ENCODE measurements at regions not wholly inside any gene's neighbourhood (a gene's known extent, or its start where the extent isn't known, plus 50 kb on each side); places are given as distances from the start of the nearest gene placed in this dataset.

DNA sequence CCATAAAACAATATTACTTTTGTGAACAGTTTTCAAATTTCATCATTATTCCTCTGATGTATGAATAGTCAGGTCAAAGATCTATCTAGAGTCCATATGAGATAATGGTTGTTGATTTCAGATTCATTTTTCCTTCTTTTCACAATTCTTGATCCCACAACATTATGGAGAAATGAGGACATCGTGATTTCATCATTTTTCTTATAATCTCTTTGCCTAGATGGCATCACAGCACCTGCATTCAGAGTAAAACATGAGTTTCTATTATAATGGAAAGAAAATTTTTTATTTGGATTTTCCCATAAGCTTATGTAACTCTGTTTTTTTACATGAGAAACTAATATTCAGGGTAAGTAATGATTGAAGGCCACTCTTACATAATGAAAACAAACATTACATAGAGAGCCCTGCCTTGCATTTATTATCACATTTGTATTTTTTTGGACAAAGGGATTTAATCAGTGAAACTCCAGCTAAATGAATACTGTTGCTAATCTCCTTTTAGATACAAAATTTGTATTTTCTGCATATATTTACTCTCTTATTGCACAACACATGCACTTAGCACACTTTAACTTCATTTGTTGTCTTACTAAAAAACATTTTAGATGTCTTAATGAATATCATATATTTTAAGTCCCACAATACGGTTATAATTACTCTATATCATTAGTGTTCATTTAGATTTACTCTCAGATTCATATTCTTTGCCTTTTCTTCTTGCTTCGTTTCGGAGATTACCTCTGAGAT, 188.4 kb upstream of the KYNU start:
- Histone ChIP-seq H3K9me3 (replicated peaks) (no peaks in the 10 kb centered on the region), H3K36me3 (no peaks in the 10 kb centered on the region), H3K27ac (replicated peaks) (no peak overlapping the region), H3K4me1 (no peaks in the 10 kb centered on the region), H3K4me3 (no peak overlapping the region), H3K27me3 (ENCODE audit: low read depth) (no peaks in the 10 kb centered on the region)
- no peak for TF ChIP-seq CTCF (IDR thresholded peaks at IDR 0.05; ENCODE audit: borderline replicate concordance)
- intact Hi-C loops (cut with micrococcal nuclease): no loop called here
- DNase-seq: no peak

- DNase-seq: no peak
- intact Hi-C loops (cut with micrococcal nuclease): no loop called here
Observed at GRCh38 chr2:142687509-142687908, 190.0 kb upstream of the KYNU start.

GRCh38 chr2:142687075-142687474, 190.4 kb upstream of the KYNU start:
- no peaks in the 10 kb centered on the region for H3K27me3 ChIP-seq (ENCODE audit: low read depth)
- H3K27ac ChIP-seq (replicated peaks): no peak overlapping the region
- no peak overlapping the region for H3K4me3 ChIP-seq
- TF ChIP-seq CTCF (IDR thresholded peaks at IDR 0.05; ENCODE audit: borderline replicate concordance): no peak
- H3K4me1 ChIP-seq: no peaks in the 10 kb centered on the region
- intact Hi-C loops (cut with micrococcal nuclease): no loop called here
- no peaks in the 10 kb centered on the region for H3K36me3 ChIP-seq
- no peaks in the 10 kb centered on the region for H3K9me3 ChIP-seq (replicated peaks)
- no peak for DNase-seq

More at GRCh38 chr2:142687509-142687908, 190.0 kb upstream of the KYNU start:
- no peaks in the 10 kb centered on the region for H3K9me3 ChIP-seq (replicated peaks)
- H3K36me3 ChIP-seq: no peaks in the 10 kb centered on the region
- H3K27ac ChIP-seq (replicated peaks): no peak overlapping the region
- no peaks in the 10 kb centered on the region for H3K4me1 ChIP-seq
- TF ChIP-seq CTCF (IDR thresholded peaks at IDR 0.05; ENCODE audit: borderline replicate concordance): no peak
- no peaks in the 10 kb centered on the region for H3K27me3 ChIP-seq (ENCODE audit: low read depth)
- no peak overlapping the region for H3K4me3 ChIP-seq

DNA sequence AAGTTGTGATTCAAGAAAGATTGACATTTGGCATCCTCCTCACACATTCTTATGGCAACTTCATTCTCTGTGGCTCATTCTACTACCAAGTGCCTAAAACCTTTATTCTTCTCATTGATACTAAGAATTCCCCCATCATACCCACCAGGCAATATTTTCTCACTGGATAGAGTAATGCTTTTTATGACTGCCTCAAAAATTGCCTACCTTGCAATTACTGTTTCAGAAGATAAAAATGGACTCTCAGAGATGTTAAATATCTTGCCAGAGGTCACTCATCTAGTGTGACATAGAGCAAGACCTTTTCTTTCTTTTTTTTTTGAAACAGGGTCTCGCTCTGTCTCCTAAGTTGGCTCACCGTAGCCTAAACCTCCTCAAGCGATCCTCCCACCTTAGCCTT, 192.8 kb upstream of the KYNU start:
- Histone ChIP-seq H3K27ac (replicated peaks) (no peak overlapping the region), H3K4me3 (no peak overlapping the region), H3K9me3 (replicated peaks) (no peaks in the 10 kb centered on the region), H3K4me1 (no peaks in the 10 kb centered on the region), H3K27me3 (ENCODE audit: low read depth) (no peaks in the 10 kb centered on the region), H3K36me3 (no peaks in the 10 kb centered on the region)
- no peak for TF ChIP-seq CTCF (IDR thresholded peaks at IDR 0.05; ENCODE audit: borderline replicate concordance)
- intact Hi-C loops (cut with micrococcal nuclease): no loop called here
- no peak for DNase-seq

DNA sequence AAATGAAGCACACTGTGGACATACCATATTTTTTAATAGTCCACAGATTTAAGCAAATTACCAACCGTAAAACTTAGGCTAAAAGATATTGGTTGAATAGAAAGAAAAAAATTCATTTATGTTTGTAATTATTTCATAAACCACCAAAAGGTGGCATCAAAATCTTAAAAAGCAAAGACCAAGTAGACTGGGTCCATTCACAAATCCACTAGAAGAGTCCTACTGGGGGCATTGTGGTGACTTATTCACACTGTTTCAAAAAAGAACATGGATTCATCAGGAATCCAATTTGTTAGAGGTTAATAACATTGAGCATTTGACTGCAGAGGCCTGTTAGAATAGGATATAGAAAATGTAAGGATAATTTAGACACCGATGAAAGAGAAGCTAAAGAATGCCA, 194.9 kb upstream of the KYNU start:
- TF ChIP-seq CTCF (IDR thresholded peaks at IDR 0.05; ENCODE audit: borderline replicate concordance): no peak
- H3K9me3 ChIP-seq (replicated peaks): no peaks in the 10 kb centered on the region
- no peaks in the 10 kb centered on the region for H3K27me3 ChIP-seq (ENCODE audit: low read depth)
- intact Hi-C loops (cut with micrococcal nuclease): no loop called here
- DNase-seq: no peak
- no peaks in the 10 kb centered on the region for H3K36me3 ChIP-seq
- no peak overlapping the region for H3K27ac ChIP-seq (replicated peaks)
- H3K4me1 ChIP-seq: no peaks in the 10 kb centered on the region
- no peak overlapping the region for H3K4me3 ChIP-seq

All from left ventricle myocardium inferior (tissue), 1 donor.